Gastroesophageal sphincter (tissue), 3 donors: ENCODE measurements at regions not wholly inside any gene's neighbourhood (a gene's known extent, or its start where the extent isn't known, plus 50 kb on each side); places are given as distances from the start of the nearest gene placed in this dataset.

Experiments used
- EP300 ChIP-seq: sonication (generic); formaldehyde crosslinking; IDR thresholded peaks from one replicate; pipeline ENCODE4 v1.6.1; 2017; ENCODE audit warnings: antibody characterized with exemption, mild to moderate bottlenecking
- TF ChIP-seq, protein P1 (sequence below), 4 experiments: fragments of 200-600 bp in 2 of 4; fragments of 450-650 bp in 2 of 4; sonication (generic) in 1 of 4; IDR thresholded peaks; one replicate each; pipeline ENCODE4 v1.5.1; 2017 to 2019; ENCODE audit warnings: antibody characterized with exemption in 4 of 4, mild to moderate bottlenecking in 2 of 4, moderate library complexity in 2 of 4

DNA sequence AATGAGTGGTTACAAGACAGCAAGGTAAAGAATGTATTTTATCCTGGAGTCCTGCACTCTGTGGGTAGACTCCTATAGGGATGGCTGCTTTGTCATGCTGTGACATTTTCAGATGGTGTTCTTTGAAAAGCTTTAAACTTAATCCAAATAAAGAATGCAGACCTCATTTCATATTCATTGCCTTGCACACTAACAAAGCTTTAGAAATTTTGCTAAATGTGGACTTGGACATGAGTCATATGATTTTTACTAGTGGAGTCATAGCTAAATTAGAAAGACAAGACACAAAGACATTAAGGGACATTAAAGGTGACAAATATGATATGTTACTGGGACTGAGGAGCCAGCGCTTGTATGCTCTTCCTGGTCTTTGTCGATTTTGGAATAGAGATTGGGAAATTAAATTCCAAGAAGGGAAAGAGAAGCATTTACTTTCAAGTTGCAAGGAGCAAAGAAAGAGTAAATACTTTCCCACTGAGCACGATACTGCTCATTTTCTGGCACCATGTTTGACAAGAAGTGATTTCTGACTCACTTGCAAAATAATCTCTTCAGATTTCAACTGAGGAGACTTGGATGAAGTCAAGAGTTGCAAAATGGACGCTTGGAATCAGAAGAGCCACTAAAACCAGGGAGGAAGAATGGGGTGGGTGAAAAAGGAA lies 152.9 kb upstream of the MYOCD start:
- TF ChIP-seq, protein P1, sequence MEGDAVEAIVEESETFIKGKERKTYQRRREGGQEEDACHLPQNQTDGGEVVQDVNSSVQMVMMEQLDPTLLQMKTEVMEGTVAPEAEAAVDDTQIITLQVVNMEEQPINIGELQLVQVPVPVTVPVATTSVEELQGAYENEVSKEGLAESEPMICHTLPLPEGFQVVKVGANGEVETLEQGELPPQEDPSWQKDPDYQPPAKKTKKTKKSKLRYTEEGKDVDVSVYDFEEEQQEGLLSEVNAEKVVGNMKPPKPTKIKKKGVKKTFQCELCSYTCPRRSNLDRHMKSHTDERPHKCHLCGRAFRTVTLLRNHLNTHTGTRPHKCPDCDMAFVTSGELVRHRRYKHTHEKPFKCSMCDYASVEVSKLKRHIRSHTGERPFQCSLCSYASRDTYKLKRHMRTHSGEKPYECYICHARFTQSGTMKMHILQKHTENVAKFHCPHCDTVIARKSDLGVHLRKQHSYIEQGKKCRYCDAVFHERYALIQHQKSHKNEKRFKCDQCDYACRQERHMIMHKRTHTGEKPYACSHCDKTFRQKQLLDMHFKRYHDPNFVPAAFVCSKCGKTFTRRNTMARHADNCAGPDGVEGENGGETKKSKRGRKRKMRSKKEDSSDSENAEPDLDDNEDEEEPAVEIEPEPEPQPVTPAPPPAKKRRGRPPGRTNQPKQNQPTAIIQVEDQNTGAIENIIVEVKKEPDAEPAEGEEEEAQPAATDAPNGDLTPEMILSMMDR (IDR thresholded peaks at IDR 0.05), result no peak
- TF ChIP-seq EP300, result no peak
